Breast epithelium (tissue), 3 donors: ENCODE measurements at regions not wholly inside any gene's neighbourhood (a gene's known extent, or its start where the extent isn't known, plus 50 kb on each side); places are given as distances from the start of the nearest gene placed in this dataset.

ENCODE experiments used
- CTCF ChIP-seq, 3 donors: fragments of 450-650 bp; IDR thresholded peaks; one replicate each; pipeline ENCODE4 v1.5.1; 2016 to 2017; ENCODE audit warnings: antibody characterized with exemption in 3 of 3, mild to moderate bottlenecking in 3 of 3, moderate library complexity in 3 of 3
- POLR2A ChIP-seq: fragments of 450-650 bp; IDR thresholded peaks from one replicate; pipeline ENCODE4 v1.6.1; 2016; ENCODE audit warnings: antibody characterized with exemption, mild to moderate bottlenecking, moderate library complexity
- POLR2AphosphoS5 ChIP-seq, 3 donors: sonication (generic); formaldehyde crosslinking; IDR thresholded peaks; one replicate each; pipeline ENCODE4 v1.6.1; 2017; ENCODE audit warnings: antibody characterized with exemption in 3 of 3

- no peak for TF ChIP-seq CTCF (IDR thresholded peaks at IDR 0.05)
- no peak for TF ChIP-seq POLR2AphosphoS5 (IDR thresholded peaks at IDR 0.05)
- TF ChIP-seq POLR2A, result no peak
These were observed 564.3 kb downstream of the GATA3 start for GRCh38 chr10:8618834-8619233.
